ENCODE measurements at regions not wholly inside any gene's neighbourhood (a gene's known extent, or its start where the extent isn't known, plus 50 kb on each side); places are given as distances from the start of the nearest gene placed in this dataset.

GRCh38 chr13:78177306-78177705 is 258.7 kb upstream of the EDNRB start:
- no peak for ATAC-seq
- no peak overlapping the region for H3K27ac ChIP-seq
- TF ChIP-seq POLR2A (IDR thresholded peaks at IDR 0.05): no peak
- TF ChIP-seq CTCF (IDR thresholded peaks at IDR 0.05): no peak
- intact Hi-C loops (cut with DNase I): no loop called here
- WGBS (ENCODE audit: insufficient coverage, low coverage, low lambda C conversion rate, missing lambda C conversion rate): 75% methylated on average over 1 of the region's 1 CpG
- no peaks in the 10 kb centered on the region for H3K9me3 ChIP-seq
- no peak for DNase-seq
- H3K27me3 ChIP-seq: no peaks in the 10 kb centered on the region
- no peaks in the 10 kb centered on the region for H3K36me3 ChIP-seq
- H3K4me3 ChIP-seq: no peak overlapping the region
- no peaks in the 10 kb centered on the region for H3K4me1 ChIP-seq

GRCh38 chr13:78176880-78177279 is 258.2 kb upstream of the EDNRB start:
- no peaks in the 10 kb centered on the region for H3K9me3 ChIP-seq
- no peaks in the 10 kb centered on the region for H3K36me3 ChIP-seq
- H3K4me3 ChIP-seq: no peak overlapping the region
- ATAC-seq (no peak), DNase-seq (no peak)
- no peak overlapping the region for H3K27ac ChIP-seq
- intact Hi-C loops (cut with DNase I): no loop called here
- 41% methylated on average over 2 of the region's 2 CpGs for WGBS (ENCODE audit: insufficient coverage, low coverage, low lambda C conversion rate, missing lambda C conversion rate)
- TF ChIP-seq POLR2A (IDR thresholded peaks at IDR 0.05): no peak
- TF ChIP-seq CTCF (IDR thresholded peaks at IDR 0.05): no peak
- no peaks in the 10 kb centered on the region for H3K4me1 ChIP-seq
- no peaks in the 10 kb centered on the region for H3K27me3 ChIP-seq

GRCh38 chr13:78169386-78169785 is 250.8 kb upstream of the EDNRB start:
- ATAC-seq: peak in 1 of 4 donors; percentile 43

GRCh38 chr13:78168981-78169380 is 250.3 kb upstream of the EDNRB start:
- no peak overlapping the region for H3K27ac ChIP-seq
- H3K9me3 ChIP-seq: no peaks in the 10 kb centered on the region
- no peaks in the 10 kb centered on the region for H3K36me3 ChIP-seq
- intact Hi-C loops (cut with DNase I): no loop called here
- no peaks in the 10 kb centered on the region for H3K4me1 ChIP-seq
- WGBS (ENCODE audit: insufficient coverage, low coverage, low lambda C conversion rate, missing lambda C conversion rate): no CpG with 5 or more reads among the region's 4 CpGs
- no peak for DNase-seq
- H3K4me3 ChIP-seq: no peak overlapping the region
- TF ChIP-seq CTCF (IDR thresholded peaks at IDR 0.05) (no peak), POLR2A (IDR thresholded peaks at IDR 0.05) (no peak)
- ATAC-seq: no peak
- H3K27me3 ChIP-seq: no peaks in the 10 kb centered on the region

More at GRCh38 chr13:78169386-78169785, 250.8 kb upstream of the EDNRB start:
- intact Hi-C loops (cut with DNase I): no loop called here
- peak in 1 of 3 donors; percentile 46 for DNase-seq
- H3K27me3 ChIP-seq: no peaks in the 10 kb centered on the region
- no peak overlapping the region for H3K4me3 ChIP-seq
- H3K4me1 ChIP-seq: no peaks in the 10 kb centered on the region
- no peaks in the 10 kb centered on the region for H3K36me3 ChIP-seq
- no peaks in the 10 kb centered on the region for H3K9me3 ChIP-seq
- no CpG with 5 or more reads among the region's 6 CpGs for WGBS (ENCODE audit: insufficient coverage, low coverage, low lambda C conversion rate, missing lambda C conversion rate)
- no peak overlapping the region for H3K27ac ChIP-seq
- TF ChIP-seq POLR2A (IDR thresholded peaks at IDR 0.05): no peak
- TF ChIP-seq CTCF (IDR thresholded peaks at IDR 0.05): no peak

- H3K4me3 ChIP-seq: no peak overlapping the region
- H3K27me3 ChIP-seq: no peaks in the 10 kb centered on the region
- H3K36me3 ChIP-seq: no peaks in the 10 kb centered on the region
- H3K4me1 ChIP-seq: no peaks in the 10 kb centered on the region
- TF ChIP-seq POLR2A (IDR thresholded peaks at IDR 0.05) (no peak), CTCF (IDR thresholded peaks at IDR 0.05) (no peak)
- DNase-seq (no peak), ATAC-seq (no peak)
- no peaks in the 10 kb centered on the region for H3K9me3 ChIP-seq
- no peak overlapping the region for H3K27ac ChIP-seq
- intact Hi-C loops (cut with DNase I): no loop called here
These were observed 242.6 kb upstream of the EDNRB start for GRCh38 chr13:78161266-78161665.
